Astrocyte of the cerebellum (primary cell): ENCODE measurements at regions not wholly inside any gene's neighbourhood (a gene's known extent, or its start where the extent isn't known, plus 50 kb on each side); places are given as distances from the start of the nearest gene placed in this dataset.
"Not testable (repeated sequence)": the region's sequence is repeated elsewhere in the genome, so short reads cannot be mapped to it uniquely, and the experiment has no call there.

Experiments used
- DNase-seq: peaks from one replicate; pipeline ENCODE4 v3.0.0-alpha.2; 2011; ENCODE audit warnings: low read depth
- H3K4me3 ChIP-seq: 2 replicates; pipeline ENCODE4 v1.5.1; 2011; ENCODE audit warnings: mild to moderate bottlenecking, low read depth, low read length, moderate library complexity
- in situ Hi-C: cut with HindIII; loops from 2 replicates; pipeline ENCODE4 v1.10.0; 2017; ENCODE audit warnings: low sequenced_read_pairs
- TF ChIP-seq, protein P1 (sequence below): IDR thresholded peaks from 2 replicates; pipeline ENCODE4 v1.5.1; 2012; ENCODE audit warnings: low read length, low read depth, moderate library complexity, mild to moderate bottlenecking; ENCODE audit errors: missing control alignments

DNA sequence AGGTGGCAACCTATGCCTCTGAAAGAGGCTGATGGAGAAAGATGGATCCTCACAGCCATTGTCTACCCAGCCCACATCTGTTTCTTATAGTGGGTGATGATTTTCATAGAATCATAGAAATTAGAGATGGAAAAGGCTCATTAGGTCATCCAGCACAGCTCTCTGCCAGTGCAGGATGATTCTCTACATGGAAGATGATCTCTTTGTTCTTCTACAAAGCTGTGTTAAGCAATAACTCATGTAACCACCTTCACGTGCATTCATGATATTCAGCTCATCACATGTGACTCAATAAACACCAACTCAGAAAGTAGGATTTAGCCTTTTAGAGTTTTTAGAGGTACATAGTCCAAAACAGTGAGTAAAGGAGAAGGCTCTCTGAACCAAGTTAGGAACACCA is 539.4 kb upstream of the ID2 start:
- in situ Hi-C loops, result no loop called here
- H3K4me3 ChIP-seq, result no peak overlapping the region
- no peak for DNase-seq
- TF ChIP-seq, protein P1, sequence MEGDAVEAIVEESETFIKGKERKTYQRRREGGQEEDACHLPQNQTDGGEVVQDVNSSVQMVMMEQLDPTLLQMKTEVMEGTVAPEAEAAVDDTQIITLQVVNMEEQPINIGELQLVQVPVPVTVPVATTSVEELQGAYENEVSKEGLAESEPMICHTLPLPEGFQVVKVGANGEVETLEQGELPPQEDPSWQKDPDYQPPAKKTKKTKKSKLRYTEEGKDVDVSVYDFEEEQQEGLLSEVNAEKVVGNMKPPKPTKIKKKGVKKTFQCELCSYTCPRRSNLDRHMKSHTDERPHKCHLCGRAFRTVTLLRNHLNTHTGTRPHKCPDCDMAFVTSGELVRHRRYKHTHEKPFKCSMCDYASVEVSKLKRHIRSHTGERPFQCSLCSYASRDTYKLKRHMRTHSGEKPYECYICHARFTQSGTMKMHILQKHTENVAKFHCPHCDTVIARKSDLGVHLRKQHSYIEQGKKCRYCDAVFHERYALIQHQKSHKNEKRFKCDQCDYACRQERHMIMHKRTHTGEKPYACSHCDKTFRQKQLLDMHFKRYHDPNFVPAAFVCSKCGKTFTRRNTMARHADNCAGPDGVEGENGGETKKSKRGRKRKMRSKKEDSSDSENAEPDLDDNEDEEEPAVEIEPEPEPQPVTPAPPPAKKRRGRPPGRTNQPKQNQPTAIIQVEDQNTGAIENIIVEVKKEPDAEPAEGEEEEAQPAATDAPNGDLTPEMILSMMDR, result no peak

DNA sequence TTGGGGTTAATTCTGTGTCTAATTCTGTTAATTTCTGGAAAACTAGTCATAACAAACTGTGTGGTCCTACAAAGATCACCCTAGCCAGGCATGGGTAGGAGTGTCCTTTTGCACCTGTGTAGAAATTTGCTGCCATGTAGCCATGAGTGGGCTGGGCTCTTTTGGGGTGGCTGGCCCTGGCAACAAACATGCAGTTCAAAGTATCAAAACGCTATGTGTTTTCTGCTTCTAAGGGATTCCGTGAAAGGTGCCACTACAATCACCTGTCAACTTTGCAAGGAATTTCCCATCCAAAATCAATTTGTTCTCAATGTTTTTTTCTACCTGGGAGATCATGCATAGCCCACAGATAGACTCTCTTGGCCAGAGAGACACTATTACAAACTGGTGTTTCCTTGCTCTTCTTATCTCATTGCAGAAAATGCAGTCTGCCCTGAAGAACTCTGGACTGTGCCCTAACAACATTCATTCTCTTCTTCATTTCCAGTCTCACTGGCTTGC is 537.7 kb upstream of the ID2 start:
- TF ChIP-seq, protein P1, result no peak
- DNase-seq, result no peak
- H3K4me3 ChIP-seq, result no peak overlapping the region
- in situ Hi-C loops, result no loop called here

DNA sequence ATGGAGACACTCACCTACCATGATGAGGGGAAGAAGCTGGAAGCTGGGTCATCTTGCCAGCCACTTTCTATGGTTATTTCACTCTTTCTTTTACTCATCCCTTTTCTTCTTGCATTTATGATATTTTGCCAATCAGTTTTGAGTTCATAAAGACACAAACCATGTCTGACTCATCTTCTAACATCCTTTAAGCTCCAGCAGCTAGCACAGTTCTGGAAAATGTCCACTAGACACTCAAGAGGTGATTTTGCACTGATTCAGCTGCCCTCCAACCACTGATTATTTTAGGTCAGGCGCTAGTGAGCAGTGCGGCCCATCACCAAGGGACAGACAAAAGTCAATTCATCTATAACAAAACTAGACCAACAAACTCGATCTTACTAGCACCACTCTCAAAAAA is 537.1 kb upstream of the ID2 start:
- TF ChIP-seq, protein P1, result no peak
- peak; percentile 53 for DNase-seq
- in situ Hi-C loops, result no loop called here
- H3K4me3 ChIP-seq, result no peak overlapping the region

DNA sequence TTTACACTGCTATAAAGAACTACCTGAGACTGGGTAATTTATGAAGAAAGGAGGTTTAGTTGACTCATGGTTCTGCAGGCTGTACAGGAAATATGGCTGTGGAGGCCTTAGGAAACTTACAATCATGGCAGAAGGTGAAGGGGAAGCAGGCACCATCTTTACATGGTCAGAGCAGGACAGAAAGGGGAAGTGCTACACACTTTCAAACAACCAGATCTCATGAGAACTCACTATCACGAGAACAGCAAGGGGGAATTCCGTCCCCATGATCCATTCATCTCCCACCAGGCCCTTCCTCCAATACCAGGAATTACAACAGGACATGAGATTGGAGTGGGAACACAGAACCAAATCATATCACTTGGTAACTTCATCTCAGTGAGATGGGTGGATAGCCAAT is 536.5 kb upstream of the ID2 start:
- in situ Hi-C loops, DNase-seq, H3K4me3 ChIP-seq: not testable (repeated sequence)

DNA sequence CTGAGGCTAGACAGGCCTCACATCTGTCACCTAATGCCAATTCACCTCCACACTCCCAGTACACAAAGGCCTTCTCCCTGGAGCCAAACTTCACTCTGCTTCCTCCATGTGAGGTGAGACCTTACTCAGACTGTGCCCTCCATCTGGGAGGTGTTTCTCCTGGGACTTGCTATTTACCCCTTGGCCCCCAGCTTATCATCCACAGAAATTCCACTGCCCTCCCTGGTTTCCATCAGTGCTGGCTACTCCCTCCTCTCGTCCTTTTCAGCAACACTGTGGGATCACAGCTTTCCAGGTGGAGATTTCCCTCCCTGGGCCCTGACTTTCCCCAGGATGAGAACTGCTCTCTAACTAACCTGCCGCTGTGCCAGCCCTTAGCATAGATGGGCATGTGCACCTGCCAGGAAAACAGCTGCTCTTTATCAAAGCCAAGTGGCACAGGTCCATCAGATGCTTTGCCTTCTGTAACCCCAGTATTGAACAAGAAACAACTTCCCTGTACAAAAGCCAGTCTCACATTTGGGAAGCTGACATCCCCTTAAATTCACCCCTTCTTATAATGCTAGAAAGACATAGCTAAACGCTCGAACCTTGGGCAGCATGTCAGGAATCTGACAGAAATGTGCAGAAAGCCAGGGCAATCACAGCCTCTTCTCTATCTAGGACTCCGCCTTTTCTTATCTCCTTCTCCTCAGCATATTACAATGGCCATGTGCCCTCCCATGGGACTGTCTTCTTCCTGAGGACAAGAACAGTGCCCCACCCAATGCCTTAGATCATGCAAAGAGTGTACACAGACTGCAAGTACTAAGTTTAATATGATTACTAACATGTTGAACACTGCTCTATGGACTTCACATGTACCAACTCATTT is 535.5 kb upstream of the ID2 start:
- in situ Hi-C loops, result no loop called here

DNA sequence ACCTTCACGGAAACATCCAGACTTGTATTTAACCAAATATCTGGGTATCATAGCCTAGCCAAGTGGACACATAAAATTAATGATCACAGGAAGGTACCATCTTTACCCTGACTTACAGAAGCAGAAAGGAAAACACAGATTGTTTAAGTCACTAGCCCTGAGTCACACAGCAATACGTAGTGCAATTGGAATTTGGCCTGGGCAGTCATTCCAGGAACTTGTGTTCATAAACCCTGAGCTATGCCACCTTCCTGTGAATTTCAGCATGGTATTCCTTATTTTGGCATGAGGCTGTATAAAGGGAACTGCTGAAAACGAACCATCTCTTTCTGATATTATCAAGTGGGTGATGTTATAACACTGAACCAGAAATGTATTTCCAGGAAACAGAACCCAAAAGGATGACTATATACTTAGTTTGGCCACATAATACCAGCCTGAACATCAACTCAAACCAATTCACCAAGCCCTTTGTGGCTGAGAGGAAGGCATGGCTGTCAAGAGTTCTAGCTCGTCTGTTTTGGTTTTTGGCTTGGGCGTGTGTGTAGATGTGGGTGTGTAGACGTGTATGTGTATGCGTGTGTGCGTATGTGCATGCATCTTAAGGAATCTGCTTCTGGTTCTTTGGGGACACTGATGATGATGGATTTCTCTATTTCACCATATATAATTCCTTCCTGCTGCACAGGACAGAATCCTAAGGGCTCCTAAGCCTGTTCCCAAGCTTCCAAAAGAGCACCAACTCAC is 533.4 kb upstream of the ID2 start:
- no peak overlapping the region for H3K4me3 ChIP-seq
- DNase-seq, result peak; percentile 42
- in situ Hi-C loops, result no loop called here
- TF ChIP-seq, protein P1, result no peak

More for the DNA sequence above, 535.5 kb upstream of the ID2 start:
- TF ChIP-seq, protein P1, result no peak
- DNase-seq, result no peak
- H3K4me3 ChIP-seq, result no peak overlapping the region

DNA sequence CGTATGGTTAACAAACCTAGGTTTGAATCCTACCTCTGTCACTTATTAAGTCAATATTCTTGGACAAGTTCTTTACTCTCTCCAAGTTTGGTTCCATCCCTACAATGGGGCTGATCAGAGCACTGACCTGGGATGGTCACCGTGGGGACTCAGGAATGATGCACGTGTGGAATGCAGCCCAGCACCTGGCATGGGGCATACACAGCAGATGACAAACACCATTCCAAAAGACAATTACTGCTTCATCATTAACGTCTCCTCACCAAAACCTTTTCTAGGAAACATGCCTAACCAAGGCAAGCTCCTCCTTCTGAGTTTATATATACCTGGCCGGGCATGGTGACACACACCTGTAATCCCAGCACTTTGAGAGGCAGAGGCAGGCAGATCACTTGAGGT is 532.9 kb upstream of the ID2 start:
- DNase-seq, result no peak
- TF ChIP-seq, protein P1, result no peak
- in situ Hi-C loops, result no loop called here
- H3K4me3 ChIP-seq, result no peak overlapping the region
